ENCODE measurements at regions not wholly inside any gene's neighbourhood (a gene's known extent, or its start where the extent isn't known, plus 50 kb on each side); places are given as distances from the start of the nearest gene placed in this dataset.

DNA sequence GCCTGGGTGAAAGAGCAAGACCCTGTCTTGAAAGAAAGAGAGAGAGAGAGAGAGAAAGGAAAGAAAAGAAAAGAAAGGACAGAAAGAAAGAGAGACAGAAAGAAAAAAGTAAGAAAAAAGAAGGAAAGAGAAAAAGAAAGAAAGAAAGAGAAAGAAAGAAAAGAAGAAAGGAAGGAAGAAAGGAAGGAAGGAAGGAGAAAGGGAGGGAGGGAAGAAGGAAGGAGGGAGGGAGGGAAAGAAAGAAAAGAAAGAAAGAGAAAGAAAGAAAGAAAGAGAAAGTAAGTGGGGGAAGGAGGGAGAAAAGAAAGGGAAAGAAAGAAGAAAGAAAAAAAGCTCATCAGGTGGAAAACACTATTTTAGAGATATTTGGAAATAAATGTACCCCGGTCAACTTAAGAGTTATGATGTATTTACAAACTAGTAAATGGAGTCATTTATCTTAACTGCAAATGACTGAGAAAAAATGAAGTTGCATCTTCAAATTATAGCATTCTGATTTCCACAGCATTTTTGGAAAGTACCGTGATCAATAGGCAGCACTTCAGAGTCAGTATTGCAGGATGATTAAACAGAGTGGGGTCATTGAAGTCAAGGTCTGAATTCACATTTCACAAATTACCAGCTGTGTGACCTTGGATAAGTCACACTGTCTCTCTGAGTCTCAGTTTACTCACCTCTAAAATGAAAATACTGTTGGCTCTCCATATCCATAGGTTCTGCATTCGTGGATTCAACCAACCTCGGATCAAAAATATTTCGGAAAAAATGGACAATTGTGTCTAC is 64.1 kb upstream of the SMAD1 start:
- DNase-seq: no peak
- TF ChIP-seq, protein P1, sequence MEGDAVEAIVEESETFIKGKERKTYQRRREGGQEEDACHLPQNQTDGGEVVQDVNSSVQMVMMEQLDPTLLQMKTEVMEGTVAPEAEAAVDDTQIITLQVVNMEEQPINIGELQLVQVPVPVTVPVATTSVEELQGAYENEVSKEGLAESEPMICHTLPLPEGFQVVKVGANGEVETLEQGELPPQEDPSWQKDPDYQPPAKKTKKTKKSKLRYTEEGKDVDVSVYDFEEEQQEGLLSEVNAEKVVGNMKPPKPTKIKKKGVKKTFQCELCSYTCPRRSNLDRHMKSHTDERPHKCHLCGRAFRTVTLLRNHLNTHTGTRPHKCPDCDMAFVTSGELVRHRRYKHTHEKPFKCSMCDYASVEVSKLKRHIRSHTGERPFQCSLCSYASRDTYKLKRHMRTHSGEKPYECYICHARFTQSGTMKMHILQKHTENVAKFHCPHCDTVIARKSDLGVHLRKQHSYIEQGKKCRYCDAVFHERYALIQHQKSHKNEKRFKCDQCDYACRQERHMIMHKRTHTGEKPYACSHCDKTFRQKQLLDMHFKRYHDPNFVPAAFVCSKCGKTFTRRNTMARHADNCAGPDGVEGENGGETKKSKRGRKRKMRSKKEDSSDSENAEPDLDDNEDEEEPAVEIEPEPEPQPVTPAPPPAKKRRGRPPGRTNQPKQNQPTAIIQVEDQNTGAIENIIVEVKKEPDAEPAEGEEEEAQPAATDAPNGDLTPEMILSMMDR (IDR thresholded peaks at IDR 0.05): no peak
- TF ChIP-seq POLR2A (IDR thresholded peaks at IDR 0.05): no peak
- H3K4me1 ChIP-seq: no peaks in the 10 kb centered on the region
- no peak overlapping the region for H3K27ac ChIP-seq
- no peaks in the 10 kb centered on the region for H3K27me3 ChIP-seq
- 96% methylated on average over 5 of the region's 5 CpGs for WGBS, 2 donors
- intact Hi-C loops (cut with DNase I): no loop called here
- no peaks in the 10 kb centered on the region for H3K9me3 ChIP-seq
- H3K4me3 ChIP-seq (replicated peaks in 1 of 3): no peak overlapping the region
- H3K36me3 ChIP-seq: no peaks in the 10 kb centered on the region

DNA sequence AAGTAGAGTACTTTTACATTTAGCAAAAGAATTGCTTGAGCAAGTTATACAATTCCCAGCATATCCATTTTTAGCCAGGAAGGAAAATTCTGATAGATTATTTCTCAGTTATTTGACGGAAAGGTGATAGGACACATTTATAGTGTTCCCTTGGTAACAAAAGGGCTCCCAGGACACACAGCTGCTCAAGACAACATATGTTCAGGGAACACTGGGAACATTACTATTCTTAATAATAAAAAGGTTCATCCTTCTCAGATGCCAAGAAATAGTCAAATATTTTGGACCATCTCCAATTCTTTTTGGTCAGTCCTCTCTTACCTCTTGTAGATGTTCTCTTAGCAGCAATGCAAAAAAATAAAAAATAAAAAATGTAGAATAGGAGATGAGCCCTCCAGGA is 66.8 kb upstream of the SMAD1 start:
- Histone ChIP-seq H3K27me3 (no peaks in the 10 kb centered on the region), H3K4me3 (replicated peaks in 1 of 3) (no peak overlapping the region), H3K4me1 (no peaks in the 10 kb centered on the region), H3K9me3 (no peaks in the 10 kb centered on the region), H3K36me3 (no peaks in the 10 kb centered on the region), H3K27ac (no peak overlapping the region)
- intact Hi-C loops (cut with DNase I): no loop called here
- no peak for DNase-seq
- no peak for TF ChIP-seq POLR2A (IDR thresholded peaks at IDR 0.05)
- TF ChIP-seq, protein P1 (IDR thresholded peaks at IDR 0.05): no peak
- WGBS, 2 donors: 89 to 90% methylated on average over 1 of the region's 1 CpG

DNA sequence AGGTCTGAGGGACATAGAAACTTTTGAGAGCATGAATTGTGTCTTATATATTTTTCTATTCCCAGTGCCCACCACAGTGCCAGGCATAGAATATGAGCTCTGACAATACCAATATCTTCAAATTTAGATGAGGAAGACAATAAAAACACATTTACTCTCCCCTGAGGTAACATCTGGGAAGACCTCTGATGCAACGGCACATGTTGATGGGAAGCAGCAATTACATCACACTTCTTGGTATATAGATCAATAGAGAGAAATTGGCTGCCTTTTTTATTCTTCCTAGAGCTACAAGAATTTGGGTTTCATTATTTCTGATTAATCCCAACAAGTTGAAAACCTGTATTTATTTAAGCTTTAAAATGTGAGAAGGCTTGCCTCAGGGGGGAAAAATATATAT is 67.4 kb upstream of the SMAD1 start:
- no peaks in the 10 kb centered on the region for H3K27me3 ChIP-seq
- H3K4me1 ChIP-seq: no peaks in the 10 kb centered on the region
- intact Hi-C loops (cut with DNase I): no loop called here
- no peaks in the 10 kb centered on the region for H3K36me3 ChIP-seq
- H3K27ac ChIP-seq: no peak overlapping the region
- no peak for TF ChIP-seq POLR2A (IDR thresholded peaks at IDR 0.05)
- TF ChIP-seq, protein P1 (IDR thresholded peaks at IDR 0.05): no peak
- 78 to 95% methylated on average over 1 of the region's 1 CpG for WGBS, 2 donors
- H3K4me3 ChIP-seq (replicated peaks in 1 of 3): no peak overlapping the region
- H3K9me3 ChIP-seq: no peaks in the 10 kb centered on the region
- DNase-seq: no peak

DNA sequence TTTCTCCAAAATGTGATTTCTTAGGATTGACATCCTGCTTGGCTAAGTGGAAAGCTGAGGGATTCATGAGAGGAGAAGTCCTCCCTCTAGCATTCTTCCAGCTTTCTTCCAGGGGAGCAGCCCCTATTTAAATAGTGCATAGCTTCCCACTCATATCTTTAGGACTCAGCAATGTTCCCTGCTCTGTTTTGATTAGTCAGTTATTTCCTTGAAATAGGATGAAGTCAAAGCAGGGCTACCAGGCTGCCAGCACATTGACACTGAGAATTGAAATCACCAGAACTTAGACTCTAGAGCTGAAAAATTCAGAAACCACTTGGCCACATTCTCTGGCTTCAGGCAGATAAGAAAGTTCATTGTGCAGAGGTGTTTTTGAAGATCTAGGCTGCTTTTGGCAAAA is 74.7 kb upstream of the SMAD1 start:
- Histone ChIP-seq H3K4me3 (replicated peaks in 1 of 3) (no peak overlapping the region), H3K9me3 (no peaks in the 10 kb centered on the region), H3K27ac (no peak overlapping the region), H3K36me3 (no peaks in the 10 kb centered on the region), H3K4me1 (no peaks in the 10 kb centered on the region), H3K27me3 (no peaks in the 10 kb centered on the region)
- DNase-seq: no peak
- TF ChIP-seq, protein P1 (IDR thresholded peaks at IDR 0.05): no peak
- TF ChIP-seq POLR2A (IDR thresholded peaks at IDR 0.05): no peak
- intact Hi-C loops (cut with DNase I): no loop called here

DNA sequence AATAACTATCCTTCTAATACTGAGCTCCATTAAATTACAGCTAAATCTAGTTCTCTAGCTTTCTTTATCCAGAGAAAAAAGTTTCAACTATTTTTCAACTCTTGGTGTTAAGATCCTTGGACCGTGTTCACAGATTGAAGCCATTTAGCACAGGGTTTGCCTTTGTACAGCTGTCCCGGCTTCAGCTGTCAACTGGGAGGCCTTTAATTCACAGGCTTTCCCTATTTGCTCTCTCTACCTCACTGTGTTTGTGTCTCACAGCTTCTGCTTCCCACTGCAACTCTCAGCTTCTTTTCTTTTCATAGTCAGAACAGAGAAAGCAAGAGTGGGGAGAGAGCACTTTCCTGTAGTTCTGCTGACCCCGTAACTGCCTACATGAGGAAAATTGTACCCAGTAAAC is 76.9 kb upstream of the SMAD1 start:
- Histone ChIP-seq H3K9me3 (no peaks in the 10 kb centered on the region), H3K36me3 (no peaks in the 10 kb centered on the region), H3K4me3 (replicated peaks in 1 of 3) (no peak overlapping the region), H3K4me1 (no peaks in the 10 kb centered on the region), H3K27ac (no peak overlapping the region), H3K27me3 (no peaks in the 10 kb centered on the region)
- TF ChIP-seq, protein P1 (IDR thresholded peaks at IDR 0.05): no peak
- TF ChIP-seq POLR2A (IDR thresholded peaks at IDR 0.05): no peak
- 64 to 80% methylated on average over 3 of the region's 3 CpGs for WGBS, 2 donors
- no peak for DNase-seq
- intact Hi-C loops (cut with DNase I): no loop called here
